HEK293 (cell line): ENCODE measurements at regions not wholly inside any gene's neighbourhood (a gene's known extent, or its start where the extent isn't known, plus 50 kb on each side); places are given as distances from the start of the nearest gene placed in this dataset.

Source experiments
- CTCF ChIA-PET: fragments of 350-600 bp; formaldehyde crosslinking; extraction: SDS; loops from one replicate; lab custom pipeline; 2021; ENCODE audit warnings: antibody characterized with exemption; lab: Yijun Ruan, JAX
- POLR2A ChIA-PET: fragments of 300-600 bp; formaldehyde crosslinking; extraction: SDS; loops from one replicate; lab custom pipeline; 2020; ENCODE audit warnings: antibody characterized with exemption, inconsistent platforms; lab: Yijun Ruan, JAX
- H3K27ac ChIP-seq: fragments of 200-500 bp; sonication (Bioruptor generic); 2 replicates; pipeline ENCODE4 v1.5.1; 2014; ENCODE audit warnings: low read depth, low read length, control low read depth, inconsistent platforms; ENCODE audit errors: extremely low read depth
- H3K36me3 ChIP-seq, 2 experiments: fragments of 200-500 bp in 1 of 2; sonication (Bioruptor generic) in 1 of 2; 1 replicate in 1 of 2; 2 replicates in 1 of 2; pipeline ENCODE4 v1.5.1; 2014 to 2017; ENCODE audit warnings: inconsistent platforms in 2 of 2, low read length in 2 of 2; ENCODE audit not compliant: control insufficient read depth in 2 of 2, insufficient read depth in 1 of 2
- H3K4me1 ChIP-seq: fragments of 200-500 bp; sonication (Bioruptor generic); 2 replicates; pipeline ENCODE4 v1.5.1; 2014; ENCODE audit warnings: mild to moderate bottlenecking, low read length, inconsistent platforms; ENCODE audit not compliant: control insufficient read depth, insufficient read depth
- H3K4me3 ChIP-seq: 2 replicates; pipeline ENCODE4 v1.5.1; 2011; ENCODE audit warnings: low read depth, mild to moderate bottlenecking, control low read depth, low read length, moderate library complexity
- H3K9me3 ChIP-seq: fragments of 200-500 bp; sonication (Bioruptor generic); 2 replicates; pipeline ENCODE4 v1.5.1; 2014; ENCODE audit warnings: low read depth, low read length, inconsistent platforms; ENCODE audit not compliant: control insufficient read depth, insufficient read depth
- PRDM1 ChIP-seq: fragments of 450-650 bp; formaldehyde crosslinking; IDR thresholded peaks from 2 replicates; pipeline ENCODE4; 2016; ENCODE audit warnings: missing biosample characterization, missing genetic modification characterization
- SCRT1 ChIP-seq: fragments of 450-650 bp; formaldehyde crosslinking; IDR thresholded peaks from 2 replicates; pipeline ENCODE4 v1.5.1; 2016; ENCODE audit warnings: missing biosample characterization, missing genetic modification characterization, borderline replicate concordance
- SCRT2 ChIP-seq: fragments of 450-650 bp; formaldehyde crosslinking; IDR thresholded peaks from 2 replicates; pipeline ENCODE4 v1.5.1; 2016; ENCODE audit warnings: missing biosample characterization, missing genetic modification characterization
- SETDB1 ChIP-seq: IDR thresholded peaks from one replicate; pipeline ENCODE4 v1.6.1; 2017; ENCODE audit warnings: mild to moderate bottlenecking, low read length, moderate library complexity, mixed read lengths; ENCODE audit not compliant: insufficient read length
- TRIM28 ChIP-seq: IDR thresholded peaks from 2 replicates; pipeline ENCODE4 v1.6.1; 2011; ENCODE audit warnings: low read length, control low read depth, borderline replicate concordance
- ZNF169 ChIP-seq: fragments of 450-650 bp; formaldehyde crosslinking; IDR thresholded peaks from 2 replicates; pipeline ENCODE4 v1.5.1; 2016; ENCODE audit warnings: missing biosample characterization, missing genetic modification characterization
- ZNF433 ChIP-seq: fragments of 450-650 bp; formaldehyde crosslinking; IDR thresholded peaks from 2 replicates; pipeline ENCODE4 v1.5.1; 2016; ENCODE audit warnings: missing biosample characterization, missing genetic modification characterization, low read depth
- ZNF510 ChIP-seq: fragments of 450-650 bp; formaldehyde crosslinking; IDR thresholded peaks from 2 replicates; pipeline ENCODE4 v1.5.1; 2018; ENCODE audit warnings: mild to moderate bottlenecking, missing genetic modification characterization, missing biosample characterization; ENCODE audit not compliant: insufficient replicate concordance
- ZNF561 ChIP-seq: fragments of 450-650 bp; IDR thresholded peaks from 2 replicates; pipeline ENCODE4 v1.5.1; 2018; ENCODE audit warnings: missing biosample characterization, missing genetic modification characterization, borderline replicate concordance
- ZNF768 ChIP-seq: fragments of 450-650 bp; formaldehyde crosslinking; IDR thresholded peaks from 2 replicates; pipeline ENCODE4 v1.5.1; 2018; ENCODE audit warnings: missing biosample characterization, mild to moderate bottlenecking, missing genetic modification characterization
- ZSCAN16 ChIP-seq: fragments of 450-650 bp; formaldehyde crosslinking; IDR thresholded peaks from 2 replicates; pipeline ENCODE4 v1.5.1; 2016; ENCODE audit warnings: missing biosample characterization, missing genetic modification characterization
- TF ChIP-seq, protein P1 (sequence below): fragments of 450-650 bp; formaldehyde crosslinking; IDR thresholded peaks from 2 replicates; pipeline ENCODE4 v1.5.1; 2016; ENCODE audit warnings: missing biosample characterization, missing genetic modification characterization
- TF ChIP-seq, protein P2 (sequence below): fragments of 450-650 bp; formaldehyde crosslinking; IDR thresholded peaks from 2 replicates; pipeline ENCODE4 v1.5.1; 2016; ENCODE audit warnings: missing biosample characterization, missing genetic modification characterization
- TF ChIP-seq, protein P3 (sequence below): fragments of 450-650 bp; formaldehyde crosslinking; IDR thresholded peaks from 2 replicates; pipeline ENCODE4 v1.5.1; 2016; ENCODE audit warnings: missing biosample characterization, missing genetic modification characterization, borderline replicate concordance
- TF ChIP-seq, protein P4 (sequence below): fragments of 450-650 bp; formaldehyde crosslinking; IDR thresholded peaks from 2 replicates; pipeline ENCODE4 v1.5.1; 2016; ENCODE audit warnings: missing biosample characterization, missing genetic modification characterization
- TF ChIP-seq, protein P5 (sequence below): fragments of 450-650 bp; formaldehyde crosslinking; IDR thresholded peaks from 2 replicates; pipeline ENCODE4 v1.5.1; 2016; ENCODE audit warnings: missing biosample characterization, missing genetic modification characterization, borderline replicate concordance

DNA sequence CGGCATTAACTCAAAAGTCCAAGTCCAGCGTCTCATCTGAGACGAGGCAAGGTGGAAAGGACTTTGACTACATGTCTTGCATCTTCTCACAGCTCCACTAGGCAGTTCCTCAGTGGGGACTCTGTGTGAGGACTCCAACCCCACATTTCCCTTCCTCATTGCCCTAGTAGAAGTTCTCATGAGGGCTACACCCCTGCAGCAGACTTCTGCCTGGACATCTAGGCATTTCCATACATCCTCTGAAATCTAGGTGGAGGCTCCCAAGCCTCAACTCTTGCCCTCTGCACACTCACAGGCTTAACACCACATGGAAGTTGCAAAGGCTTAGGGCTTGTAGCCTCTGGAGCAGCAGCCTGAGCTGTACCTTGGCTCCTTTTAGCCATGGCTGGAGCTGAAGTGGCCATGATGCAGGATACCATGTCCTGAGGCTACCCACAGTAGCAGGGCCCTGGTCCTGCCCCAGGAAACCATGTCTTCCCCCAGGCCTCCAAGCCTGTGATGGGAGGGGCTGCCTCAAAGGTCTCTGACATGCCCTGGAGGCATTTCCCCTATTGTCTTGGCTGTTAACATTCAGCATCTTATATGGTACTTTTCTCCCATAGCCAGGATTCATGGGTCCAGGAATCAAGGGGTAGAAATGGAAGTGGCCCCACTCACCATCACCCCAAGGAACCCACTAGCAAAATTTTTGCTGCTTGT, 194.6 kb upstream of the KCNG1 start:
- CTCF ChIA-PET: interaction anchor here (0.6 kb wide), 1 partner anchor 38 kb away, joined by 3 read pairs; no protein-coding TSS in a partner anchor
- Histone ChIP-seq H3K36me3 (no peaks in the 10 kb centered on the region), H3K27ac (no peak overlapping the region), H3K9me3 (no peaks in the 10 kb centered on the region), H3K4me1 (no peaks in the 10 kb centered on the region), H3K4me3 (no peak overlapping the region)
- POLR2A ChIA-PET: no interaction called here
- TF ChIP-seq TRIM28 (peak; percentile 87; the same call in 1 of the 2 replicates), SETDB1 (peak; percentile 91), SCRT1 (no peak)
- TF ChIP-seq, protein P1, sequence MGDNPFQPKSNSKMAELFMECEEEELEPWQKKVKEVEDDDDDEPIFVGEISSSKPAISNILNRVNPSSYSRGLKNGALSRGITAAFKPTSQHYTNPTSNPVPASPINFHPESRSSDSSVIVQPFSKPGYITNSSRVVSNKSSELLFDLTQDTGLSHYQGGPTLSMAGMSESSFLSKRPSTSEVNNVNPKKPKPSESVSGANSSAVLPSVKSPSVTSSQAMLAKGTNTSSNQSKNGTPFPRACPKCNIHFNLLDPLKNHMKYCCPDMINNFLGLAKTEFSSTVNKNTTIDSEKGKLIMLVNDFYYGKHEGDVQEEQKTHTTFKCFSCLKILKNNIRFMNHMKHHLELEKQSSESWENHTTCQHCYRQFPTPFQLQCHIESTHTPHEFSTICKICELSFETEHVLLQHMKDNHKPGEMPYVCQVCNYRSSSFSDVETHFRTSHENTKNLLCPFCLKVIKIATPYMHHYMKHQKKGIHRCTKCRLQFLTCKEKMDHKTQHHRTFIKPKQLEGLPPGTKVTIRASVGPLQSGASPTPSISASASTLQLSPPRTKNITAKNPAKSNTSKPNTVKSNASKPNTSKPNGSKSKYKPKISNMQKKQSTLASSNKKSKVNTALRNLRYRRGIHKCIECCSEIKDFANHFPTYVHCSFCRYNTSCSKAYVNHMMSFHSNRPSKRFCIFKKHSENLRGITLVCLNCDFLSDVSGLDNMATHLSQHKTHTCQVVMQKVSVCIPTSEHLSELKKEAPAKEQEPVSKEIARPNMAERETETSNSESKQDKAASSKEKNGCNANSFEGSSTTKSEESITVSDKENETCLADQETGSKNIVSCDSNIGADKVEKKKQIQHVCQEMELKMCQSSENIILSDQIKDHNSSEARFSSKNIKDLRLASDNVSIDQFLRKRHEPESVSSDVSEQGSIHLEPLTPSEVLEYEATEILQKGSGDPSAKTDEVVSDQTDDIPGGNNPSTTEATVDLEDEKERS (tag by site-specific recombination): 0 out of 2 replicates have a peak, but pooled peaks have one; percentile 29

DNA sequence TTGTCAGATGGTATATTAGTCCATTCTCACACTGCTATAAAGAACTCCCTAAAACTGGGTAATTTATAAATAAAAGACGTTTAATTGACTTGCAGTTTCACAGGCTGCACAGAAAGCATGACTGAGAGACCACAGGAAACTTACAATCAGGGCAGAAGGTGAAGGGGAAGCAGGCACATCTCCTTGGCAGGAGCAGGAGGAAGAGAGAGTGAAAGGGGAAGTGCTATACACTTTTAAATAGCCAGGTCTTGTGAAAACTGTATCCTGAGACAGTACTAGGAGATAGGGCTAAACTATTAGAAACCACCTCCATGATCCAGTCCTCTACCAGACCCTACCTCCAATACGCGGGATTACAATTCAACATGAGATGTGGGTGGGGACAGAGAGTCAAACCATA, 193.9 kb upstream of the KCNG1 start:
- Histone ChIP-seq H3K36me3 (no peaks in the 10 kb centered on the region), H3K4me1 (no peaks in the 10 kb centered on the region), H3K9me3 (no peaks in the 10 kb centered on the region)
- POLR2A ChIA-PET: no interaction called here
- TF ChIP-seq, protein P2, sequence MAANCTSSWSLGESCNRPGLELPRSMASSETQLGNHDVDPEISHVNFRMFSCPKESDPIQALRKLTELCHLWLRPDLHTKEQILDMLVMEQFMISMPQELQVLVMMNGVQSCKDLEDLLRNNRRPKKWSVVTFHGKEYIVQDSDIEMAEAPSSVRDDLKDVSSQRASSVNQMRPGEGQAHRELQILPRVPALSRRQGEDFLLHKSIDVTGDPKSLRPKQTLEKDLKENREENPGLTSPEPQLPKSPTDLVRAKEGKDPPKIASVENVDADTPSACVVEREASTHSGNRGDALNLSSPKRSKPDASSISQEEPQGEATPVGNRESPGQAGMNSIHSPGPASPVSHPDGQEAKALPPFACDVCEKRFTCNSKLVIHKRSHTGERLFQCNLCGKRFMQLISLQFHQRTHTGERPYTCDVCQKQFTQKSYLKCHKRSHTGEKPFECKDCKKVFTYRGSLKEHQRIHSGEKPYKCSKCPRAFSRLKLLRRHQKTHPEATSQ (tag by site-specific recombination): no peak
- no peak for TF ChIP-seq ZNF169 (tag by site-specific recombination)
- no peak for TF ChIP-seq ZNF433 (tag by site-specific recombination)
- TF ChIP-seq, protein P3, sequence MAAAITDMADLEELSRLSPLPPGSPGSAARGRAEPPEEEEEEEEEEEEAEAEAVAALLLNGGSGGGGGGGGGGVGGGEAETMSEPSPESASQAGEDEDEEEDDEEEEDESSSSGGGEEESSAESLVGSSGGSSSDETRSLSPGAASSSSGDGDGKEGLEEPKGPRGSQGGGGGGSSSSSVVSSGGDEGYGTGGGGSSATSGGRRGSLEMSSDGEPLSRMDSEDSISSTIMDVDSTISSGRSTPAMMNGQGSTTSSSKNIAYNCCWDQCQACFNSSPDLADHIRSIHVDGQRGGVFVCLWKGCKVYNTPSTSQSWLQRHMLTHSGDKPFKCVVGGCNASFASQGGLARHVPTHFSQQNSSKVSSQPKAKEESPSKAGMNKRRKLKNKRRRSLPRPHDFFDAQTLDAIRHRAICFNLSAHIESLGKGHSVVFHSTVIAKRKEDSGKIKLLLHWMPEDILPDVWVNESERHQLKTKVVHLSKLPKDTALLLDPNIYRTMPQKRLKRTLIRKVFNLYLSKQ (tag by site-specific recombination): no peak
- TF ChIP-seq, all 188 proteins: peak for 0
- no peak overlapping the region for H3K27ac ChIP-seq
- CTCF ChIA-PET: interaction anchor here (0.6 kb wide), 1 partner anchor 38 kb away, joined by 3 read pairs; no protein-coding TSS in a partner anchor
- no peak overlapping the region for H3K4me3 ChIP-seq

DNA sequence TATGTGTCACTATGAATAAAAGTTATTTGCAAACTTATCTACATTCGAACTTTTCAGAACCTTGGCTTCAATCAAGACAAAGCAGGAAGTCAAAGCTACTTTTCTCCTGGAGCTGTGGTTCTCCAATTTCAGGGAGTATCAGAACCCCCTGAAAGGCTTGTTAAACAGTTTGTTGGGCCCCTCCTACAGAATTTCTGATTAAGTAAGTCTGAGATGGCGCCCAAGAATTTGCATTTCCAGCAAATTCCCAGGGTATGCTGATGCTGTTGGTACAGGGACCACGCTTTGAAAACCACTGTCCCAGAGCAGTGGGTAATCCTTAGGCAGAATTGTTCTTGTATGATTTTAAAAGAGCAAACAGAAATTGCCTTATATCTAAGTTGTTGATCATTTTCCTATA, 189.9 kb upstream of the KCNG1 start:
- Histone ChIP-seq H3K27ac (no peak overlapping the region), H3K9me3 (no peaks in the 10 kb centered on the region), H3K4me3 (no peak overlapping the region), H3K4me1 (no peaks in the 10 kb centered on the region), H3K36me3 (no peaks in the 10 kb centered on the region)
- ChIA-PET CTCF (interaction anchor here (0.5 to 0.8 kb wide), 3 partner anchors 8 to 236 kb away, joined by 3 to 5 read pairs (median 4); no protein-coding TSS in a partner anchor), POLR2A (no interaction called here)
- TF ChIP-seq ZSCAN16 (tag by site-specific recombination) (no peak), ZNF561 (tag by site-specific recombination) (no peak), ZNF510 (no peak), ZNF433 (tag by site-specific recombination) (no peak), ZNF768 (tag by site-specific recombination) (no peak), SCRT2 (tag by site-specific recombination) (no peak), PRDM1 (tag by site-specific recombination) (no peak)
- TF ChIP-seq, protein P4, sequence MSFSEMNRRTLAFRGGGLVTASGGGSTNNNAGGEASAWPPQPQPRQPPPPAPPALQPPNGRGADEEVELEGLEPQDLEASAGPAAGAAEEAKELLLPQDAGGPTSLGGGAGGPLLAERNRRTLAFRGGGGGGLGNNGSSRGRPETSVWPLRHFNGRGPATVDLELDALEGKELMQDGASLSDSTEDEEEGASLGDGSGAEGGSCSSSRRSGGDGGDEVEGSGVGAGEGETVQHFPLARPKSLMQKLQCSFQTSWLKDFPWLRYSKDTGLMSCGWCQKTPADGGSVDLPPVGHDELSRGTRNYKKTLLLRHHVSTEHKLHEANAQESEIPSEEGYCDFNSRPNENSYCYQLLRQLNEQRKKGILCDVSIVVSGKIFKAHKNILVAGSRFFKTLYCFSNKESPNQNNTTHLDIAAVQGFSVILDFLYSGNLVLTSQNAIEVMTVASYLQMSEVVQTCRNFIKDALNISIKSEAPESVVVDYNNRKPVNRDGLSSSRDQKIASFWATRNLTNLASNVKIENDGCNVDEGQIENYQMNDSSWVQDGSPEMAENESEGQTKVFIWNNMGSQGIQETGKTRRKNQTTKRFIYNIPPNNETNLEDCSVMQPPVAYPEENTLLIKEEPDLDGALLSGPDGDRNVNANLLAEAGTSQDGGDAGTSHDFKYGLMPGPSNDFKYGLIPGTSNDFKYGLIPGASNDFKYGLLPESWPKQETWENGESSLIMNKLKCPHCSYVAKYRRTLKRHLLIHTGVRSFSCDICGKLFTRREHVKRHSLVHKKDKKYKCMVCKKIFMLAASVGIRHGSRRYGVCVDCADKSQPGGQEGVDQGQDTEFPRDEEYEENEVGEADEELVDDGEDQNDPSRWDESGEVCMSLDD (tag by site-specific recombination): no peak
- TF ChIP-seq, protein P5, sequence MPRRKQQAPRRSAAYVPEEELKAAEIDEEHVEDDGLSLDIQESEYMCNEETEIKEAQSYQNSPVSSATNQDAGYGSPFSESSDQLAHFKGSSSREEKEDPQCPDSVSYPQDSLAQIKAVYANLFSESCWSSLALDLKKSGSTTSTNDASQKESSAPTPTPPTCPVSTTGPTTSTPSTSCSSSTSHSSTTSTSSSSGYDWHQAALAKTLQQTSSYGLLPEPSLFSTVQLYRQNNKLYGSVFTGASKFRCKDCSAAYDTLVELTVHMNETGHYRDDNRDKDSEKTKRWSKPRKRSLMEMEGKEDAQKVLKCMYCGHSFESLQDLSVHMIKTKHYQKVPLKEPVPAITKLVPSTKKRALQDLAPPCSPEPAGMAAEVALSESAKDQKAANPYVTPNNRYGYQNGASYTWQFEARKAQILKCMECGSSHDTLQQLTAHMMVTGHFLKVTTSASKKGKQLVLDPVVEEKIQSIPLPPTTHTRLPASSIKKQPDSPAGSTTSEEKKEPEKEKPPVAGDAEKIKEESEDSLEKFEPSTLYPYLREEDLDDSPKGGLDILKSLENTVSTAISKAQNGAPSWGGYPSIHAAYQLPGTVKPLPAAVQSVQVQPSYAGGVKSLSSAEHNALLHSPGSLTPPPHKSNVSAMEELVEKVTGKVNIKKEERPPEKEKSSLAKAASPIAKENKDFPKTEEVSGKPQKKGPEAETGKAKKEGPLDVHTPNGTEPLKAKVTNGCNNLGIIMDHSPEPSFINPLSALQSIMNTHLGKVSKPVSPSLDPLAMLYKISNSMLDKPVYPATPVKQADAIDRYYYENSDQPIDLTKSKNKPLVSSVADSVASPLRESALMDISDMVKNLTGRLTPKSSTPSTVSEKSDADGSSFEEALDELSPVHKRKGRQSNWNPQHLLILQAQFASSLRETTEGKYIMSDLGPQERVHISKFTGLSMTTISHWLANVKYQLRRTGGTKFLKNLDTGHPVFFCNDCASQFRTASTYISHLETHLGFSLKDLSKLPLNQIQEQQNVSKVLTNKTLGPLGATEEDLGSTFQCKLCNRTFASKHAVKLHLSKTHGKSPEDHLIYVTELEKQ (tag by site-specific recombination): no peak
